ENCODE measurements at regions not wholly inside any gene's neighbourhood (a gene's known extent, or its start where the extent isn't known, plus 50 kb on each side); places are given as distances from the start of the nearest gene placed in this dataset.

GRCh38 chr1:163632269-163632668 is 310.5 kb downstream of the NUF2 start:
- TF ChIP-seq CTCF (IDR thresholded peaks at IDR 0.05) (no peak), POLR2A (IDR thresholded peaks at IDR 0.05) (no peak), POLR2AphosphoS5 (IDR thresholded peaks at IDR 0.05; ENCODE audit: insufficient read depth in 1 of 2, low read depth in 1 of 2) (no peak)
